Fibroblast of mammary gland (primary cell): ENCODE measurements at regions not wholly inside any gene's neighbourhood (a gene's known extent, or its start where the extent isn't known, plus 50 kb on each side); places are given as distances from the start of the nearest gene placed in this dataset.

Experiments
- DNase-seq: peaks from one replicate; pipeline ENCODE4 v3.0.0-alpha.2; 2010; ENCODE audit warnings: low read depth
- H3K4me3 ChIP-seq: 2 replicates; pipeline ENCODE4 v1.5.1; 2011; ENCODE audit warnings: low read depth, mild to moderate bottlenecking, low read length, moderate library complexity; ENCODE audit not compliant: control insufficient read depth
- CTCF ChIP-seq: conservative IDR thresholded peaks from 2 replicates; pipeline ENCODE4 v1.5.1; 2011; ENCODE audit warnings: low read depth, low read length, inconsistent platforms; ENCODE audit not compliant: control insufficient read depth, insufficient read depth

GRCh38 chr7:17144322-17144721 is 154.1 kb upstream of the AHR start:
- no peak overlapping the region for H3K4me3 ChIP-seq
- peak; percentile 78 for DNase-seq

GRCh38 chr7:17146621-17147020 is 151.8 kb upstream of the AHR start:
- DNase-seq, result no peak
- no peak for TF ChIP-seq CTCF
- H3K4me3 ChIP-seq, result no peak overlapping the region

More at GRCh38 chr7:17144322-17144721, 154.1 kb upstream of the AHR start:
- no peak for TF ChIP-seq CTCF

GRCh38 chr7:17147409-17147808 is 151.0 kb upstream of the AHR start:
- no peak overlapping the region for H3K4me3 ChIP-seq
- DNase-seq, result peak; percentile 44
- TF ChIP-seq CTCF, result no peak

GRCh38 chr7:17150018-17150417 is 148.4 kb upstream of the AHR start:
- no peak for TF ChIP-seq CTCF
- H3K4me3 ChIP-seq, result no peak overlapping the region
- DNase-seq, result no peak

- no peak for DNase-seq
Measured at GRCh38 chr7:17152721-17153120, 145.7 kb upstream of the AHR start.

GRCh38 chr7:17153536-17153935 is 144.9 kb upstream of the AHR start:
- DNase-seq, result peak; percentile 37
- no peak overlapping the region for H3K4me3 ChIP-seq
- no peak for TF ChIP-seq CTCF

More at GRCh38 chr7:17152721-17153120, 145.7 kb upstream of the AHR start:
- TF ChIP-seq CTCF, result no peak
- H3K4me3 ChIP-seq, result no peak overlapping the region

- no peak overlapping the region for H3K4me3 ChIP-seq
- DNase-seq, result no peak
- TF ChIP-seq CTCF, result no peak
Measured at GRCh38 chr7:17155529-17155928, 142.9 kb upstream of the AHR start.
